Left hindlimb (tissue), 1 donor: ENCODE measurements at regions not wholly inside any gene's neighbourhood (a gene's known extent, or its start where the extent isn't known, plus 50 kb on each side); places are given as distances from the start of the nearest gene placed in this dataset.
"Not testable (repeated sequence)": the region's sequence is repeated elsewhere in the genome, so short reads cannot be mapped to it uniquely, and the experiment has no call there.

ENCODE experiments used
- DNase-seq: peaks from one replicate; pipeline ENCODE4 v3.0.0-alpha.2; 2018

GRCh38 chr7:51590746-51591145, 274.1 kb upstream of the COBL start:
- no peak for DNase-seq

DNA sequence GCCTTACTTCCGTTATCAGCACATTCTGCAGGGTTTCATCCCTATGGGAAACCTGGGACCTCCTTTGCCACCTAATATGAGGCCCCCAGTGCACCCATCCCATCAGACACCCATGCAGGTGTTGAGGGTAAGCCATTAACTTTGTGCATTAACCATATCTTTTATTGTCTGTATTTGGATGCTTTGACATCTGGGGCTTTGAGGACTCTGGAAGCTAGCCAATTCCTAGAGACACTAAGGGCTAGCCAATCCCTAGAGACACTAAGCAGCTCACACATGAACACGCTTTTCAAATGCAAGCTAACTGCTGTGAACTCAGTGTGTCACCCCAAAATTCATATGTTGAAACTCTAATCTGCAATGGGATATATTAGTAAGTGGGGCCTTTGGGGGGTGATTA, 272.5 kb upstream of the COBL start:
- DNase-seq = no peak

DNA sequence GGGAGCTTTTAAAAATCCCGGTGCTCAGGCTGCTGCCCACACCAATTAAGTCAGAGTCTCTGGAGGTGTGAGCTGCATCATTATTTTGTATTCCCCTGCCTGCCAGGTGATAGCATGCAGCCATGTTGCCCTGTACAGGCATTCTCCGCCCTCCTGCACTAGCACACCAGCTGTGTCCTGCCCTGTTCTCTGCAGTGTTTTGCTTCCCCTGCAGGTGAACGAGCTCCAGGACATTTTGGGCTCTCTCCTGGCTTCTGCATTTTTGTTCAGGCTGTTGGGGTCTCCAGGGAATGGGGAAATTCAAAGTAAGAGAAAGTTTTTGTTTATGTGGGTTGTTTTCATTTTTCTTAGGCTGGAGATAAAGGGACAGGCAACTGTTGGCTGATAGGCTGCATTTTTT, 271.0 kb upstream of the COBL start:
- no peak for DNase-seq

DNA sequence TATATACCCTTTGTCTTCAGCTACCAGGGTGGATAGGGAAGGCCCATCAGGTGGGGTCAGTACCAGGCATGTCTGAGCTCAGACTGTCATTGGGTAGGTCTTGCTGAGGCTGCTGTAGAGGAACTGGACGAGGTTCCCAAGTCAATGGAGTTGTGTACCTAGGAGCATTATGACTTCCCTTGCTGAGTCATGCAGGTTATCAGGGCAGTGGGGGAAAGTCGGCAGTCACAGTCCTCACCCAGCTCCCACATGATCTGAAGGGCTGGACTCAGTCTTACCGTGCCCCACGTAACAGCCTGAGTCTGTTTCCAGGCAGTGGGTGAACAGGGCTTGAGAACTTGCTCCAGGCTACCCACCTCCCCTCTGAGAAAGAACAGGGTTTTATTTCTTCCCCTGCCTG, 260.8 kb upstream of the COBL start:
- DNase-seq = no peak

GRCh38 chr7:51569581-51569980, 253.0 kb upstream of the COBL start:
- no peak for DNase-seq

GRCh38 chr7:51569176-51569575, 252.6 kb upstream of the COBL start:
- DNase-seq = no peak

DNA sequence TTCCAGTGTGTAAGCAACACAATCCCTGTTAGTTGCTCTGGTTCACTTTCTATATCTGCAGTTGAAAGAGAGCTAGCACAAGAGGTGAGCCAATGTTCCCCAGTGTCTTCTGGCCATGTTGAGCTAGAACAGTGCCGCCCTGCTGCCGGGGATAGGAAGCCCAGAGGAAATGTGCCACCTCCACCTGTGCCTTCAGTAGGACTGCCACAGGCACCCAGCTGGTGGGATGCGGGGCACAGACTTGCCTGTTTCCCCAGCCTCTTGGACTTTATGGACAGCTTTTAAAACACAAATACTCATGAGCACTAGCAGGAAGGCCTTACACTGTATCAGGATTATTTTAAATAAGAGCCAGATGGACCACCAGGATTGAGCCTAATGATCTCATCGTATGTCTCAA, 234.5 kb upstream of the COBL start:
- no peak for DNase-seq

DNA sequence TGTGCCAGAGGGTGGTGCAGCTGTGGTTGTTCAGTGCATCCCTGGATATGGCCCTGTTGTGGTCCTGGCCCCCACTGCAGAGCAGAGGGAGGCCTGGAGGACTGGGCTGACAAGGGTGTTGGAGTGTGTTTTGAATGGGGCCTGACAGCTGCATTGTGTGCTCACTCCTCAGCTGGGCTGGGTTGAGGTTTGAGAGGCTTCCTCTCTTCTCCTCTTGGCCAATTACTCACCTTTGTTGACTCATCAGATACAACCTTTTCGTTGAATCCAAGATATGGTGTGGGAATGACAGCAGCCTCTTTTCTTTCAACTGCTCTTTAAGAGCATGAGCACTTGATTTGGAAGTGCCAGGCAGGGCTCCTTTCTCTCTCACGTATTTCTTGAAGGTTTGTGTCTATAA, 228.5 kb upstream of the COBL start:
- no peak for DNase-seq

GRCh38 chr7:51543801-51544553, 227.4 kb upstream of the COBL start:
- no peak for DNase-seq

GRCh38 chr7:51540906-51541305, 224.3 kb upstream of the COBL start:
- DNase-seq = not testable (repeated sequence)

DNA sequence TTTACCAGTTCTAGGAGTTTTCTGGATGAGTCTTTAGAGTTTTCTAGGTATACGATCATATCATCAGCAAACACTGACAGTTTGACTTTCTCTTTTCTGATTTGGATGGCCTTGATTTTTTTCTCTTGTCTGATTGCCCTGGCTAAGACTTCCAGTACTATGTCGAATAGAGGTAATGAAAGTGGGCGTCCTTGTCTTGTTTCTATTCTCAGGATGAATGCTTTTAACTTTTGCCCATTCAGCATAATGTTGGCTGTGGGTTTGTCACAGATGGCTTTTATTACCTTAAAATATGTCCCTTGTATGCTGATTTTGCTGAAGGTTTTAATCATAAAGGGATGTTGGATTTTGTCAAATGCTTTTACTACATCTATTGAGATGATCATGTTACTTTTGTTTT, 223.2 kb upstream of the COBL start:
- DNase-seq = no peak

DNA sequence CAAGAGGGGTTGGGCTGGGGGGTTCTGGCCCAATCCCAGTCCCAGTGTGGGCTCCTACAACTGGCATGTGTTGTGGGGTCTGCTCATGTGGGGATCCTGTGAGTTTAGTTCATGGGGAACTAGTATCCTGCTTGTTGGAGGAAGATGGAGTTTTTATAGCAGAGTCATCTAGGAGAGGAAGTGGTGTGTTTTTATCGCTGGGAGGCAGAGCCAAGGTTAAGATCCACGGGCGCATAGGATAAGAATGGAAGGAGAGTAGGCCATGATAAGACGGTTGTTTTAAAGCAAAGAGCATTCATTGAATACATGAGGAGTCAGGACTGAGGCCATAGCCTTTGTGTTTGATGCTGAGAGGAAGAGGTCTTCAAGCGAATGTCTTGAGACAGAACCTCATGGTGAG, 211.6 kb upstream of the COBL start:
- DNase-seq = no peak

- no peak for DNase-seq
These were observed 205.2 kb upstream of the COBL start for GRCh38 chr7:51521694-51522312.

DNA sequence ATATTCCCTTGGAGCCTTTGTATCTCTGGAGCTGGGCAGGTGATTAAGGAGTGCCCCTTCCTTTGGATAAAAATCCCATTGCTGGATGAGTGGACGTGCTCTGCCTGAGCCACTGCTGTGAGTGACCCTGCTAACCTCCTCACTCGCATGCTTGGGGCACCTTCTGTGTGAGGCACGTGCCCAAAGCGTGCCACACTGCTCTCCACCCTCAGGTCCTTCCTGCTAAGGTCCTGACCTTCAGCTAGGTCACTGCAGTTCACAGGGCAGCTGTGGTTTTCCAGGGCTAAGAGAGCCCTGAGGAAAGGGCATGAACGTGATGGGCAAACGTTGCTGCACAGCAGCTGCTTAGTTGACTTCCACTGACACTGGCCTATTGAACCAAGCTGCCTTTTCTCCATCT, 204.4 kb upstream of the COBL start:
- DNase-seq = no peak

GRCh38 chr7:51518646-51519045, 202.0 kb upstream of the COBL start:
- DNase-seq = no peak

- DNase-seq = no peak
These were observed 200.6 kb upstream of the COBL start for GRCh38 chr7:51517187-51517586.

DNA sequence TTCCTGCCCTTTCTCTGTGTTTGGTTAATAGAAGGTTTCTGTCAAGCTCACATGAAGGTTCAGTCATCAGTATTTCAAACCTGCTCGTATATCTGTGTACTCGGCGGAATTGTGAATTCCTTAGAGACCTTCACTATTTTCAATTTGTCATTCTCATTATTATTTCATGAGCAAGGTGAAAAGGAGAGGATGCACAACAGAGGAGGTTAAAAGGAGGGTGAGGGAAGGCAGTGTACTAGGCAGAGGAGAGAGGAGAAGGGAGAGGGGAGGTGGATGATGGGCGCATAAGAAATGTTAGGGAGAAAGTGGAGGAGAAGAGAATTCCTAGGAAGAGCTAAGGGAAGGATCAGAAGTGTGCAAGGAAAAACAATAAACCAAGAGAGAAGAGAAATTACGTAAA, 185.0 kb upstream of the COBL start:
- DNase-seq = no peak

DNA sequence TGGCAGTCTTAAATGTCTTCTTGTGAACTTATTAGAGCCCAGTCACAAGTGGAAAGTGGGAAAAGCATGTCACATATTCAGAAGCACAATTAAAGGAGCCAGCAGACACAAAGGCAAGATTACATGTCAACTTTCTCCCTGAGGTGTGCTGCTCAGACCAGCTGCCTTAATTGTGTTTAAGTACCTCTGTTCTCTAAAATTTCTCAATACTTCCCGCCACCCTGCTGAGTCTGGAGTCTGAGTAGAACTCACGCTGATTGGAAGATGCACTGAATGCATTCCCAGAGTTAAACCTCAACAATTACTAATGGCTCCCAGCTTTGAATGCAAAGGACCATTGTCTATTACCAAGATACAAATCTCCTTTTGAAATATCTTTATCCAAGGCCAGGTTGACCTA, 166.4 kb upstream of the COBL start:
- DNase-seq = no peak

GRCh38 chr7:51481421-51481820, 164.8 kb upstream of the COBL start:
- no peak for DNase-seq

DNA sequence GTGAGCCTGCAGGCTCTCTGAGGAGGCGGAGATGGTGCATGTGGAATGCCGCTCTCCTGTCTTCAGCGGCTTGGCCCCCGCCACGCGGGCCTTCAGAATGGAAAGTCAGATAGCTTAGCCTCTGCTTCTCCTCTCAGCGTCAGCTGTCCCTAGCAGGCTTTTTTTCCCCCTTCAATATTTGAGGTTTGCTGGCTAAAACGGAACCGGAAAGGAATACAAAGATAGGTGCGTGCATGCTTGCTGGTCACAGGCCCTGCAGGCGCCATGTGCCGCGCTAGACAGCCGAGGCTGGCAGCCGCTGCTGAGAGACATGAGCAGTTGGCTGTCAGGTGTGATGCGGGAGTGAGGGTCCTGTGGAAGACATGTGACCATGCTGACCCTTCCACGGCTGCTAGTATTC, 161.2 kb upstream of the COBL start:
- DNase-seq = no peak

GRCh38 chr7:51477323-51477722, 160.7 kb upstream of the COBL start:
- no peak for DNase-seq

DNA sequence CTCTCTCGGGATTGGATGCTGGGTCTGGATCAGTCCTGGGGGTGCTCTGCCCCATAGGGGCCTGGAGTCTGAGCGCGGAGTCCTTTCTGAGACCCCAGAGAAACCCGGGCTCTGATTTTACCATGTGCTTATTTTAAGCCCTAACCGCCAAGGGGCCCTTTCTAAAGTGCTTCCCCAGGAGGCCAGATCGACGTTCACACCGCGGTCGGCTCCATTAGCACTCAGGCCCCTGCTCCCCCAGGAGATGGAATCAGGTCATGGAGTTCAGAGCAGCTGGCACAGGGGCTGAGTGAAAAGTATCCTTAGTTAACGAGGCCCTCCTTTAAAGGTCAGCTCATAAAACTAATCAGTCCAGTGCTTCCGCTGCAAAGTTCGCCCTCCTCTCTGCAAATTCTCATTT, 159.4 kb upstream of the COBL start:
- DNase-seq = no peak

DNA sequence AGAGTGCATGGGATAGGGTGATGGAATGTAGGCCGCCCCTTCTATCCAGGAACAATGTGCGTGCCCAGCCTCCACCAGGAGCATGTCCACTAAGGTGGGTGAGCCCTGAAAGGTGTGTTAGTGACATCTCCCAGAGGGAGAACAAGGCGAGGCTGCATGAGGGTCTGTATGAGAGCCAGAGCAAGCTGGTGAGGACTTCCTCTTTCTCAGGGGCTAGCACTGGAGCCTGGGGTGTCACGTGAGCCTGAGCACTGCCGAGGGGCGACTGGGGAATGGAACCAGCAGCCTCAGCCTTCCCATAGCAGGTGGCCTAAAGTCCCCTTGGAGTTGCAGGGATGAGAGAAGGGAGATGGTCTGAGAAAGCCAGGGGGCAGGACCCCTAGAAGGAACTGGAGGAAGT, 156.3 kb upstream of the COBL start:
- DNase-seq = no peak

GRCh38 chr7:51471981-51472296, 155.3 kb upstream of the COBL start:
- no peak for DNase-seq
